Neuronal stem cell (in vitro differentiated cells): ENCODE measurements at regions not wholly inside any gene's neighbourhood (a gene's known extent, or its start where the extent isn't known, plus 50 kb on each side); places are given as distances from the start of the nearest gene placed in this dataset.

Source experiments
- DNase-seq: peaks from one replicate; pipeline ENCODE4 v3.0.0-alpha.2; 2013; ENCODE audit warnings: low spot score
- H2AFZ ChIP-seq: one replicate; pipeline ENCODE4 v1.6.1; 2013; ENCODE audit warnings: mild to moderate bottlenecking, low read length, inconsistent platforms
- H2AK5ac ChIP-seq: 2 replicates; pipeline ENCODE4 v1.6.1; 2013; ENCODE audit warnings: low read depth, mild to moderate bottlenecking, inconsistent platforms, low read length, moderate library complexity, mixed read lengths
- H2BK120ac ChIP-seq: 2 replicates; pipeline ENCODE4 v1.6.1; 2013; ENCODE audit warnings: low read depth, mild to moderate bottlenecking, inconsistent platforms, low read length, moderate library complexity, mixed read lengths
- H2BK12ac ChIP-seq: one replicate; pipeline ENCODE4 v1.6.1; 2013; ENCODE audit warnings: low read length, inconsistent platforms
- H2BK15ac ChIP-seq: 2 replicates; pipeline ENCODE4 v1.6.1; 2013; ENCODE audit warnings: mild to moderate bottlenecking, low read length, inconsistent platforms, mixed read lengths
- H2BK5ac ChIP-seq: one replicate; pipeline ENCODE4 v1.6.1; 2013; ENCODE audit warnings: inconsistent platforms, mild to moderate bottlenecking, low read length, moderate library complexity
- H3K14ac ChIP-seq: one replicate; pipeline ENCODE4 v1.6.1; 2013; ENCODE audit warnings: low read length, inconsistent platforms
- H3K18ac ChIP-seq: 2 replicates; pipeline ENCODE4 v1.6.1; 2013; ENCODE audit warnings: low read length, inconsistent platforms
- H3K23ac ChIP-seq: 2 replicates; pipeline ENCODE4 v1.6.1; 2013; ENCODE audit warnings: low read depth, mild to moderate bottlenecking, mixed read lengths, low read length, inconsistent platforms; ENCODE audit not compliant: poor library complexity
- H3K27ac ChIP-seq: replicated peaks from 3 replicates; pipeline ENCODE4 v1.5.1; 2013; ENCODE audit warnings: low read length, inconsistent platforms
- H3K27me3 ChIP-seq, 3 experiments: 2 replicates each; pipeline ENCODE4 v1.6.1; 2013; ENCODE audit warnings: low read length in 3 of 3, mild to moderate bottlenecking in 2 of 3, inconsistent platforms in 1 of 3, low read depth in 1 of 3, mixed read lengths in 1 of 3, moderate library complexity in 1 of 3; ENCODE audit not compliant: control insufficient read depth in 3 of 3, insufficient read depth in 3 of 3
- H3K36me3 ChIP-seq, 2 donors: replicated peaks in 1 of 2; 2 replicates each; pipeline ENCODE4 v1.6.1; 2013; ENCODE audit warnings: low read length in 2 of 2; ENCODE audit not compliant: control insufficient read depth in 2 of 2, insufficient read depth in 2 of 2
- H3K4ac ChIP-seq: 2 replicates; pipeline ENCODE4 v1.6.1; 2013; ENCODE audit warnings: inconsistent platforms, mild to moderate bottlenecking, low read length, moderate library complexity
- H3K4me1 ChIP-seq, 2 donors: 1 replicate in 1 of 2; 2 replicates in 1 of 2; pipeline ENCODE4 v1.6.1; 2013; ENCODE audit warnings: low read length in 2 of 2, low read depth in 1 of 2; ENCODE audit not compliant: control insufficient read depth in 2 of 2, insufficient read depth in 1 of 2
- H3K4me2 ChIP-seq: one replicate; pipeline ENCODE4 v1.6.1; 2013; ENCODE audit warnings: mild to moderate bottlenecking, low read length, inconsistent platforms; ENCODE audit not compliant: insufficient read depth, poor library complexity, severe bottlenecking
- H3K4me3 ChIP-seq, 2 donors: 2 replicates each; pipeline ENCODE4 v1.5.1; 2013; ENCODE audit warnings: low read length in 2 of 2, mild to moderate bottlenecking in 2 of 2, inconsistent platforms in 1 of 2, moderate library complexity in 1 of 2
- H3K79me1 ChIP-seq: one replicate; pipeline ENCODE4 v1.6.1; 2013; ENCODE audit warnings: low read depth, mild to moderate bottlenecking, inconsistent platforms, low read length, moderate library complexity
- H3K9ac ChIP-seq: one replicate; pipeline ENCODE4 v1.6.1; 2013; ENCODE audit warnings: mild to moderate bottlenecking, low read depth, low read length, inconsistent platforms; ENCODE audit not compliant: poor library complexity
- H3K9me3 ChIP-seq, 2 donors: replicated peaks in 1 of 2; 2 replicates each; pipeline versions ENCODE3 to v1.6.1; 2013; ENCODE audit warnings: low read length in 2 of 2, mild to moderate bottlenecking in 2 of 2, inconsistent platforms in 1 of 2, low read depth in 1 of 2, mixed read lengths in 1 of 2, moderate library complexity in 1 of 2; ENCODE audit not compliant: control insufficient read depth in 2 of 2, insufficient read depth in 1 of 2
- H4K8ac ChIP-seq: one replicate; pipeline ENCODE4 v1.6.1; 2013; ENCODE audit warnings: low read depth, mild to moderate bottlenecking, inconsistent platforms, low read length, moderate library complexity
- H4K91ac ChIP-seq: one replicate; pipeline ENCODE4 v1.6.1; 2013; ENCODE audit warnings: low read length, low read depth, mild to moderate bottlenecking, inconsistent platforms; ENCODE audit not compliant: poor library complexity
- WGBS, 2 donors: extraction: QIAGEN DNeasy Blood & Tissue Kit; methylation state at CpG; one replicate each; pipeline ENCODE4 v1.1.7; 2013; ENCODE audit warnings: missing lambda C conversion rate in 2 of 2, mixed read lengths in 1 of 2; ENCODE audit not compliant: insufficient read length in 2 of 2, insufficient replicate concordance in 1 of 2; ENCODE audit errors: extremely low coverage in 2 of 2; 5-methylcytosine and 5-hydroxymethylcytosine counted together

- no peak overlapping the region for H2BK5ac ChIP-seq
- no peaks in the 10 kb centered on the region for H3K36me3 ChIP-seq
- H2BK12ac ChIP-seq: no peak overlapping the region
- no peak overlapping the region for H4K91ac ChIP-seq
- no peak overlapping the region for H3K18ac ChIP-seq
- peaks cover 0 to 3% of the 10 kb centered on the region in 2 donors for H3K9me3 ChIP-seq
- H2BK120ac ChIP-seq: no peak overlapping the region
- no peak overlapping the region for H3K23ac ChIP-seq
- no peak overlapping the region for H3K27ac ChIP-seq
- no peak overlapping the region for H4K8ac ChIP-seq
- no peaks in the 10 kb centered on the region for H3K27me3 ChIP-seq
- H2AK5ac ChIP-seq: no peak overlapping the region
- H3K4ac ChIP-seq: no peak overlapping the region
- H3K9ac ChIP-seq: no peak overlapping the region
- no peak overlapping the region for H3K4me3 ChIP-seq
- no peak for DNase-seq
- H2BK15ac ChIP-seq: no peak overlapping the region
- H3K14ac ChIP-seq: no peak overlapping the region
- H3K4me2 ChIP-seq: no peak overlapping the region
- no peaks in the 10 kb centered on the region for H3K79me1 ChIP-seq
- no CpG with 5 or more reads among the region's 15 CpGs for WGBS, 2 donors
- H2AFZ ChIP-seq: peak overlapping the region; percentile 36
- peaks cover 0 to 9% of the 10 kb centered on the region in 2 donors for H3K4me1 ChIP-seq
These were observed 237.7 kb upstream of the ZFHX3 start for GRCh38 chr16:73285436-73286201.

- H3K27ac ChIP-seq: no peak overlapping the region
- no peak overlapping the region for H3K4ac ChIP-seq
- no peaks in the 10 kb centered on the region for H3K79me1 ChIP-seq
- no peak overlapping the region for H3K4me2 ChIP-seq
- no peak overlapping the region for H2AK5ac ChIP-seq
- DNase-seq: no peak
- no peaks in the 10 kb centered on the region for H3K27me3 ChIP-seq
- no peak overlapping the region for H2BK12ac ChIP-seq
- H3K14ac ChIP-seq: no peak overlapping the region
- H4K8ac ChIP-seq: no peak overlapping the region
- no CpG with 5 or more reads among the region's 2 CpGs for WGBS, 2 donors
- H2BK15ac ChIP-seq: no peak overlapping the region
- no peak overlapping the region for H3K4me3 ChIP-seq
- H2AFZ ChIP-seq: no peak overlapping the region
- no peak overlapping the region for H3K9ac ChIP-seq
- H4K91ac ChIP-seq: no peak overlapping the region
- no peak overlapping the region for H2BK120ac ChIP-seq
- H3K4me1 ChIP-seq: no peaks in the 10 kb centered on the region
- H3K36me3 ChIP-seq: no peaks in the 10 kb centered on the region
- peaks cover 0 to 3% of the 10 kb centered on the region in 2 donors for H3K9me3 ChIP-seq
- no peak overlapping the region for H3K18ac ChIP-seq
- no peak overlapping the region for H3K23ac ChIP-seq
- H2BK5ac ChIP-seq: no peak overlapping the region
These were observed 232.5 kb upstream of the ZFHX3 start for GRCh38 chr16:73280388-73280787.

DNA sequence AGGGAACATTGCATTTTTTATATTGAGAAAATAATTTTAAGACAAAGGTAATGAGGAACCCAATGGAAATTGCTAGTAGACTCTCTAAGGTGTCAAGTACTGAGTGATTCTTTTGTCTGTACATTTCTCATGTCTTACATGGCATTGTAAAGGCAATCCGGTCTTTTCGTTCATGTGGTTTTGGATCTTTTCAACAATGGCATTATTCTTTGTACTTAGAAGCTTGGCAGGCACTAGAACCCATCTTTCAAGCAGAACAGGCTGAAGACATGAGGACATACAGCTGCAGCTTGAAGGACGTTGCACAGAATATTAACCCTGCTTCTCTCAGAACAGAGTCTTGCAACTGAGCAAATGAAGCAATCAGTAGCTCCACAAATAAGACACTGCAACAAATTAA lies 231.5 kb upstream of the ZFHX3 start:
- no peak overlapping the region for H3K4me3 ChIP-seq
- H3K4me1 ChIP-seq: no peaks in the 10 kb centered on the region
- H2BK5ac ChIP-seq: no peak overlapping the region
- H3K36me3 ChIP-seq: no peaks in the 10 kb centered on the region
- no peak overlapping the region for H3K23ac ChIP-seq
- no peak overlapping the region for H3K4ac ChIP-seq
- H2BK15ac ChIP-seq: no peak overlapping the region
- no peaks in the 10 kb centered on the region for H3K79me1 ChIP-seq
- no peak overlapping the region for H4K8ac ChIP-seq
- no peak overlapping the region for H2BK12ac ChIP-seq
- no peak overlapping the region for H3K14ac ChIP-seq
- no peak overlapping the region for H3K27ac ChIP-seq
- H3K18ac ChIP-seq: no peak overlapping the region
- no peak overlapping the region for H2BK120ac ChIP-seq
- WGBS, 2 donors: no CpG with 5 or more reads among the region's 3 CpGs
- H3K9ac ChIP-seq: no peak overlapping the region
- peaks cover 0 to 3% of the 10 kb centered on the region in 2 donors for H3K9me3 ChIP-seq
- H2AK5ac ChIP-seq: no peak overlapping the region
- no peak overlapping the region for H3K4me2 ChIP-seq
- DNase-seq: no peak
- H4K91ac ChIP-seq: no peak overlapping the region
- H2AFZ ChIP-seq: no peak overlapping the region
- no peaks in the 10 kb centered on the region for H3K27me3 ChIP-seq

GRCh38 chr16:73277071-73277470 lies 229.1 kb upstream of the ZFHX3 start:
- Histone ChIP-seq H3K14ac (no peak overlapping the region), H3K4me2 (no peak overlapping the region), H2AFZ (no peak overlapping the region), H2AK5ac (no peak overlapping the region), H3K23ac (no peak overlapping the region), H2BK15ac (no peak overlapping the region), H3K27me3 (no peaks in the 10 kb centered on the region), H3K9ac (no peak overlapping the region), H2BK120ac (no peak overlapping the region), H2BK12ac (no peak overlapping the region), H4K8ac (no peak overlapping the region), H3K18ac (no peak overlapping the region), H3K79me1 (no peaks in the 10 kb centered on the region), H3K36me3 (no peaks in the 10 kb centered on the region), H3K4me3 (no peak overlapping the region), H2BK5ac (no peak overlapping the region), H3K9me3 (peaks cover 0 to 3% of the 10 kb centered on the region in 2 donors), H4K91ac (no peak overlapping the region), H3K27ac (no peak overlapping the region), H3K4me1 (no peaks in the 10 kb centered on the region), H3K4ac (no peak overlapping the region)
- DNase-seq: no peak
- no CpG with 5 or more reads among the region's 5 CpGs for WGBS, 2 donors
